ENCODE measurements at regions not wholly inside any gene's neighbourhood (a gene's known extent, or its start where the extent isn't known, plus 50 kb on each side); places are given as distances from the start of the nearest gene placed in this dataset.

DNA sequence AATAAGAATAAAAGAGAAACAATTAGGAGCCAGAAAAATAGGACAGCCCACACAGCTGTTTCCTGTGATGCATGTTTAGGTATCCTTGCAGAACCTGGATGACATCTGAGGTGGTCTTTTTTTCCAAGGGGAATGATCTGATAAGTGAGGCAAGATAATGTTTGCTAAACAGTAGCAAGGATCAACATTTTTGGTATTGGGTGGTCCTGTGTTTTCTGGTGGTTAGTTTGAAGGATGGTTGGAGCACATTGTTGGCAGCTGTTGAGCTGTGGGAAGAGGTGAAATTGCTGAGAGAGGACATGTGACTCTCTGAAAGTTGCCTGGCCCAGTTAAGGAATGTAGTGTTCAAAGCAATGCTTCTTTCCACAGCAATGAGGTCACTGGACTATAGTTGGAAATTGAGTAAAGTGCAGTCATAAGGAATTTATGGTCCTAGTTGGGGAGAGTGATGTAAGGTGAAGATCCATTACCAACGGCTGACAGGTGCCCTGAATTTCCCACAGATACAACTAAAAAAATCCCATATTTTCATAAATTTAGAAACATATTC lies 270.2 kb upstream of the IMPG1 start:
- DNase-seq, result no peak

GRCh38 chr6:76330031-76330430 lies 257.6 kb upstream of the IMPG1 start:
- no peak for DNase-seq

DNA sequence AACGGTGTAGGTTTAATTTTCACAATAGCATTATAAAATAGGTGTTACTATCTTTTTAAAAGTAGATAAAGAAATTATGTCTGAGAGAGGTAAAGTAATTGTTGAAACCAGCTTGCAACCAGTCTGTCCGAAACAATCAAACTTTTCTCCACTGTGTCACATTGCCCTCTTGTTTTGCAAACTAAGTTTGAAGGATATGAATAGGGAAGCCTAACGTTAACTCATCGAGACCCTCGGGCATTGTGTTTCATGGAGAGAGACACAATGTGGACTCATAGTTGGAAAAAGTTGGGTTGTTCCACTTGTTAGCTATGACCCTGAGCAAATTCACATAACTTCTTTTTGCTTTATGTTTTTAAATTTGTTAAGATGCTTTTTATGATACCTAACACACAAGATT lies 254.4 kb upstream of the IMPG1 start:
- no peak for DNase-seq
